Esophagus muscularis mucosa (tissue), 3 donors: ENCODE measurements at regions not wholly inside any gene's neighbourhood (a gene's known extent, or its start where the extent isn't known, plus 50 kb on each side); places are given as distances from the start of the nearest gene placed in this dataset.

Source experiments
- CTCF ChIP-seq, 3 experiments: fragments of 200-600 bp in 2 of 3; fragments of 450-650 bp in 1 of 3; sonication (generic) in 2 of 3; IDR thresholded peaks; one replicate each; pipeline ENCODE4 v1.5.1; 2017 to 2019; ENCODE audit warnings: antibody characterized with exemption in 3 of 3, mild to moderate bottlenecking in 2 of 3, moderate library complexity in 1 of 3
- POLR2A ChIP-seq: fragments of 450-650 bp; IDR thresholded peaks from one replicate; pipeline ENCODE4 v1.6.1; 2017; ENCODE audit warnings: antibody characterized with exemption, moderate library complexity, mild to moderate bottlenecking, low read depth

- no peak for TF ChIP-seq CTCF (IDR thresholded peaks at IDR 0.05)
- no peak for TF ChIP-seq POLR2A
These were observed 138.3 kb downstream of the NTMT2 start for GRCh38 chr1:170284016-170284415.
